Adrenal gland (tissue), 5 donors: ENCODE measurements at regions not wholly inside any gene's neighbourhood (a gene's known extent, or its start where the extent isn't known, plus 50 kb on each side); places are given as distances from the start of the nearest gene placed in this dataset.

Experiments
- POLR2A ChIP-seq, 2 donors: fragments of 450-650 bp; IDR thresholded peaks; one replicate each; pipeline ENCODE4 v1.6.1; 2017; ENCODE audit warnings: antibody characterized with exemption in 2 of 2, mild to moderate bottlenecking in 2 of 2, moderate library complexity in 1 of 2
- TF ChIP-seq, protein P1 (sequence below), 6 experiments: fragments of 450-650 bp in 4 of 6; fragments of 200-600 bp in 2 of 6; sonication (generic) in 1 of 6; IDR thresholded peaks; 1 replicate in 5 of 6; 2 replicates in 1 of 6; pipeline versions ENCODE4 v1.5.1 to v1.8.0; 2016 to 2021; ENCODE audit warnings: antibody characterized with exemption in 6 of 6, mild to moderate bottlenecking in 2 of 6, moderate library complexity in 1 of 6
- donor health status: DM: no; HTN: no; CAD: no.

DNA sequence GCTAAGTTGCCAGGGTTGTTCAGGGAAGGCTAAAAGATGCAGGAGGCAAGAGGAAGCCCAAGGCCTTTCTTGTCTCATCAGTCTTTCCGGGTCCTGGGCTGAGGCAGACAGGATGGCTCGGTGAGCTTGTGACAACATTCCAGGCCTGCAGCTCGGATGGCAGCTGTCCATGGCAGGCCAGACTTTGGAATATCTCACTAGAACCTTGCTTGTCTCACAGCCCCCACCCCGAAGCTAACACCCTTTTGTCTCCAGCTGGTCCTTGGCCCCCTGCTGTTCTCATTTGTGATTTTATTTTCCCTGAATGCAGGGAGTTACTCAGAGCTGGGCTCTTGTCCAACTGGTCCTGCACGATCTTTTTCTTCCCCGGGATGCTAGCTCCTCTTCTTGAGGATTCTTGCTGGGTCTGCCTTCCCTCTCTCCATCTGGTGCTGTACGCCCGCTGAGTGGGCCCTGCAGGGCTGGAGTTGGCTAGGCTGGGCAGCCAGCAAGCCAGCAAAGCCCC lies 477.2 kb upstream of the CAMK1G start:
- TF ChIP-seq, protein P1, sequence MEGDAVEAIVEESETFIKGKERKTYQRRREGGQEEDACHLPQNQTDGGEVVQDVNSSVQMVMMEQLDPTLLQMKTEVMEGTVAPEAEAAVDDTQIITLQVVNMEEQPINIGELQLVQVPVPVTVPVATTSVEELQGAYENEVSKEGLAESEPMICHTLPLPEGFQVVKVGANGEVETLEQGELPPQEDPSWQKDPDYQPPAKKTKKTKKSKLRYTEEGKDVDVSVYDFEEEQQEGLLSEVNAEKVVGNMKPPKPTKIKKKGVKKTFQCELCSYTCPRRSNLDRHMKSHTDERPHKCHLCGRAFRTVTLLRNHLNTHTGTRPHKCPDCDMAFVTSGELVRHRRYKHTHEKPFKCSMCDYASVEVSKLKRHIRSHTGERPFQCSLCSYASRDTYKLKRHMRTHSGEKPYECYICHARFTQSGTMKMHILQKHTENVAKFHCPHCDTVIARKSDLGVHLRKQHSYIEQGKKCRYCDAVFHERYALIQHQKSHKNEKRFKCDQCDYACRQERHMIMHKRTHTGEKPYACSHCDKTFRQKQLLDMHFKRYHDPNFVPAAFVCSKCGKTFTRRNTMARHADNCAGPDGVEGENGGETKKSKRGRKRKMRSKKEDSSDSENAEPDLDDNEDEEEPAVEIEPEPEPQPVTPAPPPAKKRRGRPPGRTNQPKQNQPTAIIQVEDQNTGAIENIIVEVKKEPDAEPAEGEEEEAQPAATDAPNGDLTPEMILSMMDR (IDR thresholded peaks at IDR 0.05) = no peak
- no peak for TF ChIP-seq POLR2A (IDR thresholded peaks at IDR 0.05)
